Osteocyte (in vitro differentiated cells): ENCODE measurements at regions not wholly inside any gene's neighbourhood (a gene's known extent, or its start where the extent isn't known, plus 50 kb on each side); places are given as distances from the start of the nearest gene placed in this dataset.

Experiments used
- DNase-seq: peaks from one replicate; pipeline ENCODE4 v3.0.0; 2021; ENCODE audit warnings: mixed read lengths; ENCODE audit not compliant: unreplicated experiment; ENCODE audit errors: extremely low spot score
- H3K27ac Mint-ChIP-seq: one replicate; pipeline ENCODE4 v1.8.0; 2021; ENCODE audit warnings: mild to moderate bottlenecking, mixed read lengths; ENCODE audit not compliant: unreplicated experiment
- H3K27me3 Mint-ChIP-seq: one replicate; pipeline ENCODE4 v1.8.0; 2021; ENCODE audit warnings: mixed read lengths; ENCODE audit not compliant: unreplicated experiment
- H3K36me3 Mint-ChIP-seq: one replicate; pipeline ENCODE4 v1.8.0; 2021; ENCODE audit warnings: mixed read lengths; ENCODE audit not compliant: unreplicated experiment
- H3K4me1 Mint-ChIP-seq: one replicate; pipeline ENCODE4 v1.8.0; 2021; ENCODE audit warnings: mixed read lengths; ENCODE audit not compliant: unreplicated experiment
- H3K4me3 Mint-ChIP-seq: one replicate; pipeline ENCODE4 v1.8.0; 2021; ENCODE audit warnings: mild to moderate bottlenecking, moderate library complexity, mixed read lengths; ENCODE audit not compliant: unreplicated experiment
- H3K9me3 Mint-ChIP-seq: one replicate; pipeline ENCODE4 v1.8.0; 2021; ENCODE audit warnings: mixed read lengths; ENCODE audit not compliant: unreplicated experiment
- CTCF ChIP-seq: fragments of 200-600 bp; sonication (generic); IDR thresholded peaks from 2 replicates; pipeline ENCODE4 v1.5.0; 2021; ENCODE audit warnings: antibody characterized with exemption, mild to moderate bottlenecking, moderate library complexity

GRCh38 chr1:219318826-219319225, 145.1 kb downstream of the LYPLAL1 start:
- no peak for TF ChIP-seq CTCF
- peaks cover 14% of the 10 kb centered on the region for H3K36me3 Mint-ChIP-seq
- H3K4me3 Mint-ChIP-seq: no peak overlapping the region
- no peak overlapping the region for H3K27ac Mint-ChIP-seq
- peaks cover 11% of the 10 kb centered on the region for H3K9me3 Mint-ChIP-seq
- H3K27me3 Mint-ChIP-seq: no peaks in the 10 kb centered on the region
- peaks cover 31% of the 10 kb centered on the region for H3K4me1 Mint-ChIP-seq
- no peak for DNase-seq

GRCh38 chr1:219317762-219318353, 144.2 kb downstream of the LYPLAL1 start:
- peak; percentile 35 for TF ChIP-seq CTCF
- Mint-ChIP-seq H3K36me3 (peaks cover 14% of the 10 kb centered on the region), H3K4me3 (no peak overlapping the region), H3K27ac (no peak overlapping the region), H3K27me3 (no peaks in the 10 kb centered on the region), H3K9me3 (peaks cover 11% of the 10 kb centered on the region), H3K4me1 (peaks cover 28% of the 10 kb centered on the region)
- no peak for DNase-seq

GRCh38 chr1:219316066-219316465, 142.4 kb downstream of the LYPLAL1 start:
- H3K4me3 Mint-ChIP-seq: no peak overlapping the region
- no peaks in the 10 kb centered on the region for H3K27me3 Mint-ChIP-seq
- DNase-seq: no peak
- H3K9me3 Mint-ChIP-seq: peaks cover 11% of the 10 kb centered on the region
- TF ChIP-seq CTCF: no peak
- peaks cover 14% of the 10 kb centered on the region for H3K36me3 Mint-ChIP-seq
- H3K4me1 Mint-ChIP-seq: peaks cover 26% of the 10 kb centered on the region
- no peak overlapping the region for H3K27ac Mint-ChIP-seq

GRCh38 chr1:219313961-219314360, 140.3 kb downstream of the LYPLAL1 start:
- Mint-ChIP-seq H3K4me1 (peaks cover 26% of the 10 kb centered on the region), H3K27ac (no peak overlapping the region), H3K36me3 (peaks cover 16% of the 10 kb centered on the region), H3K9me3 (peaks cover 16% of the 10 kb centered on the region), H3K27me3 (no peaks in the 10 kb centered on the region), H3K4me3 (no peak overlapping the region)
- no peak for DNase-seq
- no peak for TF ChIP-seq CTCF

GRCh38 chr1:219312967-219313366, 139.3 kb downstream of the LYPLAL1 start:
- H3K36me3 Mint-ChIP-seq: peaks cover 17% of the 10 kb centered on the region
- peak overlapping the region; percentile 9 for H3K27ac Mint-ChIP-seq
- H3K4me3 Mint-ChIP-seq: no peak overlapping the region
- peaks cover 24% of the 10 kb centered on the region for H3K4me1 Mint-ChIP-seq
- H3K27me3 Mint-ChIP-seq: no peaks in the 10 kb centered on the region
- DNase-seq: no peak
- peaks cover 17% of the 10 kb centered on the region for H3K9me3 Mint-ChIP-seq
- no peak for TF ChIP-seq CTCF
